Loucy (cell line): ENCODE measurements at regions not wholly inside any gene's neighbourhood (a gene's known extent, or its start where the extent isn't known, plus 50 kb on each side); places are given as distances from the start of the nearest gene placed in this dataset.

Source experiments
- H2AFZ ChIP-seq: fragments of 200-600 bp; sonication (generic); 2 replicates; pipeline ENCODE4 v1.6.0; 2016; ENCODE audit warnings: antibody characterized with exemption, mild to moderate bottlenecking, low read length, moderate library complexity
- H3F3A ChIP-seq: fragments of 200-600 bp; 2 replicates; pipeline ENCODE4 v1.6.0; 2016; ENCODE audit warnings: antibody characterized with exemption, low read depth, mild to moderate bottlenecking
- H3K27me3 ChIP-seq: fragments of 200-600 bp; sonication (generic); 2 replicates; pipeline ENCODE4 v1.6.1; 2014; ENCODE audit warnings: low read length, mild to moderate bottlenecking; ENCODE audit not compliant: insufficient read depth, poor library complexity, severe bottlenecking
- H3K36me3 ChIP-seq: fragments of 200-600 bp; sonication (generic); 2 replicates; pipeline ENCODE4 v1.6.1; 2016; ENCODE audit warnings: low read length; ENCODE audit not compliant: insufficient read depth
- H3K4me1 ChIP-seq: fragments of 200-600 bp; sonication (generic); 2 replicates; pipeline ENCODE4 v1.5.1; 2014; ENCODE audit warnings: low read length, mild to moderate bottlenecking; ENCODE audit not compliant: insufficient read depth, poor library complexity, severe bottlenecking
- H3K4me2 ChIP-seq: fragments of 200-600 bp; sonication (generic); 2 replicates; pipeline ENCODE4 v1.6.0; 2014; ENCODE audit warnings: antibody characterized with exemption, low read length, low read depth, mild to moderate bottlenecking; ENCODE audit not compliant: poor library complexity, severe bottlenecking
- H3K4me3 ChIP-seq: fragments of 200-600 bp; sonication (generic); 2 replicates; pipeline ENCODE4 v1.5.1; 2014; ENCODE audit warnings: low read length, mild to moderate bottlenecking, mixed read lengths; ENCODE audit not compliant: poor library complexity, severe bottlenecking
- H3K79me2 ChIP-seq: fragments of 200-600 bp; sonication (generic); 2 replicates; pipeline ENCODE4 v1.6.1; 2014; ENCODE audit warnings: low read length; ENCODE audit not compliant: insufficient read depth
- H3K9ac ChIP-seq: fragments of 200-600 bp; sonication (generic); 2 replicates; pipeline ENCODE4 v1.6.0; 2014; ENCODE audit warnings: mild to moderate bottlenecking, low read depth, low read length, moderate library complexity; ENCODE audit not compliant: poor library complexity, severe bottlenecking
- H3K9me2 ChIP-seq: fragments of 200-600 bp; sonication (generic); replicated peaks from 2 replicates; pipeline ENCODE4 v1.6.1; 2016; ENCODE audit warnings: low read depth, low read length, mixed read lengths
- H3K9me3 ChIP-seq: fragments of 200-600 bp; sonication (generic); 2 replicates; pipeline ENCODE4 v1.6.1; 2014; ENCODE audit warnings: mild to moderate bottlenecking, antibody characterized with exemption, low read length, low read depth; ENCODE audit not compliant: insufficient read depth
- H4K20me1 ChIP-seq: fragments of 200-600 bp; sonication (generic); 2 replicates; pipeline ENCODE4 v1.6.0; 2014; ENCODE audit warnings: antibody characterized with exemption, low read length, mild to moderate bottlenecking; ENCODE audit not compliant: insufficient read depth, poor library complexity, severe bottlenecking
- CTCF ChIP-seq: fragments of 200-600 bp; sonication (generic); conservative IDR thresholded peaks from 2 replicates; pipeline ENCODE4 v1.5.1; 2014; ENCODE audit warnings: mild to moderate bottlenecking, antibody characterized with exemption, low read length
- EZH2phosphoT487 ChIP-seq: fragments of 200-600 bp; IDR thresholded peaks from 2 replicates; pipeline ENCODE4 v1.6.1; 2018; ENCODE audit warnings: antibody characterized with exemption, mild to moderate bottlenecking, moderate library complexity, borderline replicate concordance

GRCh38 chr17:11130367-11130766 is 110.6 kb upstream of the SHISA6 start:
- H4K20me1 ChIP-seq = no peaks in the 10 kb centered on the region
- no peaks in the 10 kb centered on the region for H3K79me2 ChIP-seq
- H3K36me3 ChIP-seq = no peaks in the 10 kb centered on the region
- H3K9me2 ChIP-seq = no peaks in the 10 kb centered on the region
- H3K27me3 ChIP-seq = no peaks in the 10 kb centered on the region
- TF ChIP-seq EZH2phosphoT487 (no peak), CTCF (no peak)
- H3K4me2 ChIP-seq = no peak overlapping the region
- no peak overlapping the region for H3K9ac ChIP-seq
- H3K4me3 ChIP-seq = no peak overlapping the region
- no peak overlapping the region for H2AFZ ChIP-seq
- no peaks in the 10 kb centered on the region for H3K4me1 ChIP-seq
- H3K9me3 ChIP-seq = no peaks in the 10 kb centered on the region
- no peaks in the 10 kb centered on the region for H3F3A ChIP-seq

GRCh38 chr17:11122908-11123307 is 118.1 kb upstream of the SHISA6 start:
- H3K9me3 ChIP-seq = no peaks in the 10 kb centered on the region
- H3K4me1 ChIP-seq = no peaks in the 10 kb centered on the region

GRCh38 chr17:11121341-11121985 is 119.5 kb upstream of the SHISA6 start:
- H3K4me2 ChIP-seq = no peak overlapping the region
- H3K4me1 ChIP-seq = no peaks in the 10 kb centered on the region
- no peak overlapping the region for H3K9ac ChIP-seq
- H3K9me2 ChIP-seq = no peaks in the 10 kb centered on the region
- TF ChIP-seq EZH2phosphoT487 (no peak), CTCF (no peak)
- no peaks in the 10 kb centered on the region for H3K36me3 ChIP-seq
- no peaks in the 10 kb centered on the region for H3K79me2 ChIP-seq
- no peak overlapping the region for H3K4me3 ChIP-seq
- no peaks in the 10 kb centered on the region for H4K20me1 ChIP-seq
- no peaks in the 10 kb centered on the region for H3K9me3 ChIP-seq
- H2AFZ ChIP-seq = no peak overlapping the region
- no peaks in the 10 kb centered on the region for H3K27me3 ChIP-seq
- H3F3A ChIP-seq = no peaks in the 10 kb centered on the region

More at GRCh38 chr17:11122908-11123307, 118.1 kb upstream of the SHISA6 start:
- H3K36me3 ChIP-seq = no peaks in the 10 kb centered on the region
- H3K9me2 ChIP-seq = no peaks in the 10 kb centered on the region
- no peaks in the 10 kb centered on the region for H3K27me3 ChIP-seq
- H3F3A ChIP-seq = no peaks in the 10 kb centered on the region
- H2AFZ ChIP-seq = no peak overlapping the region
- H3K4me3 ChIP-seq = no peak overlapping the region
- TF ChIP-seq CTCF (no peak), EZH2phosphoT487 (no peak)
- no peaks in the 10 kb centered on the region for H4K20me1 ChIP-seq
- no peaks in the 10 kb centered on the region for H3K79me2 ChIP-seq
- no peak overlapping the region for H3K9ac ChIP-seq
- H3K4me2 ChIP-seq = no peak overlapping the region
